Stimulated activated CD8-positive, alpha-beta memory T cell treated with anti-CD3 and anti-CD28 coated beads, Interleukin-7, amount 100 ng/mL, for 1 hour (primary cell): ENCODE measurements at regions not wholly inside any gene's neighbourhood (a gene's known extent, or its start where the extent isn't known, plus 50 kb on each side); places are given as distances from the start of the nearest gene placed in this dataset.
"Not testable (repeated sequence)": the region's sequence is repeated elsewhere in the genome, so short reads cannot be mapped to it uniquely, and the experiment has no call there.

ENCODE experiments used
- DNase-seq, 2 donors: peaks; one replicate each; pipeline ENCODE4 v3.0.0-alpha.2; 2020; ENCODE audit warnings: low read depth in 2 of 2

GRCh38 chr3:38966811-38967692 is 84.7 kb downstream of the SCN11A start:
- no peak for DNase-seq

GRCh38 chr3:38964646-38965045 is 87.1 kb downstream of the SCN11A start:
- DNase-seq: no peak

- no peak for DNase-seq
Observed at GRCh38 chr3:38964204-38964603, 87.5 kb downstream of the SCN11A start.

GRCh38 chr3:38960953-38961622 is 90.7 kb downstream of the SCN11A start:
- DNase-seq: peak in 1 of 2 donors; percentile 3

- no peak for DNase-seq
Observed at GRCh38 chr3:38960042-38960622, 91.6 kb downstream of the SCN11A start.

- DNase-seq: no peak
Observed at GRCh38 chr3:38958026-38958720, 93.6 kb downstream of the SCN11A start.

- no peak for DNase-seq
Observed at GRCh38 chr3:38957296-38957695, 94.4 kb downstream of the SCN11A start.

- DNase-seq: no peak
Observed at GRCh38 chr3:38952721-38953120, 99.0 kb downstream of the SCN11A start.

GRCh38 chr3:38951167-38951566 is 100.6 kb downstream of the SCN11A start:
- DNase-seq: not testable (repeated sequence)

GRCh38 chr3:38950581-38950980 is 101.2 kb downstream of the SCN11A start:
- DNase-seq: no peak

- no peak for DNase-seq
Observed at GRCh38 chr3:38949994-38950393, 101.8 kb downstream of the SCN11A start.

GRCh38 chr3:38940394-38940793 is 111.3 kb downstream of the SCN11A start:
- no peak for DNase-seq

GRCh38 chr3:38925351-38925750 is 109.3 kb upstream of the SCN10A start:
- DNase-seq: no peak

- DNase-seq: no peak
Observed at GRCh38 chr3:38916706-38917105, 100.7 kb upstream of the SCN10A start.

GRCh38 chr3:38907426-38907825 is 91.4 kb upstream of the SCN10A start:
- no peak for DNase-seq

- DNase-seq: no peak
Observed at GRCh38 chr3:38890426-38890825, 74.4 kb upstream of the SCN10A start.

GRCh38 chr3:38878646-38879045 is 62.6 kb upstream of the SCN10A start:
- DNase-seq: no peak
